Osteocyte (in vitro differentiated cells): ENCODE measurements at regions not wholly inside any gene's neighbourhood (a gene's known extent, or its start where the extent isn't known, plus 50 kb on each side); places are given as distances from the start of the nearest gene placed in this dataset.
A peak's percentile ranks its signal among the peaks of the same experiment; 100 is the strongest.
"Not testable (repeated sequence)": the region's sequence is repeated elsewhere in the genome, so short reads cannot be mapped to it uniquely, and the experiment has no call there.

Experiments used
- DNase-seq: peaks from one replicate; pipeline ENCODE4 v3.0.0; 2021; ENCODE audit warnings: mixed read lengths; ENCODE audit not compliant: unreplicated experiment; ENCODE audit errors: extremely low spot score
- H3K27ac Mint-ChIP-seq: one replicate; pipeline ENCODE4 v1.8.0; 2021; ENCODE audit warnings: mild to moderate bottlenecking, mixed read lengths; ENCODE audit not compliant: unreplicated experiment
- H3K27me3 Mint-ChIP-seq: one replicate; pipeline ENCODE4 v1.8.0; 2021; ENCODE audit warnings: mixed read lengths; ENCODE audit not compliant: unreplicated experiment
- H3K36me3 Mint-ChIP-seq: one replicate; pipeline ENCODE4 v1.8.0; 2021; ENCODE audit warnings: mixed read lengths; ENCODE audit not compliant: unreplicated experiment
- H3K4me1 Mint-ChIP-seq: one replicate; pipeline ENCODE4 v1.8.0; 2021; ENCODE audit warnings: mixed read lengths; ENCODE audit not compliant: unreplicated experiment
- H3K4me3 Mint-ChIP-seq: one replicate; pipeline ENCODE4 v1.8.0; 2021; ENCODE audit warnings: mild to moderate bottlenecking, moderate library complexity, mixed read lengths; ENCODE audit not compliant: unreplicated experiment
- H3K9me3 Mint-ChIP-seq: one replicate; pipeline ENCODE4 v1.8.0; 2021; ENCODE audit warnings: mixed read lengths; ENCODE audit not compliant: unreplicated experiment
- CTCF ChIP-seq: fragments of 200-600 bp; sonication (generic); IDR thresholded peaks from 2 replicates; pipeline ENCODE4 v1.5.0; 2021; ENCODE audit warnings: antibody characterized with exemption, mild to moderate bottlenecking, moderate library complexity

- DNase-seq, result peak; percentile 5
- not testable (repeated sequence) for H3K27ac Mint-ChIP-seq, H3K9me3 Mint-ChIP-seq, H3K36me3 Mint-ChIP-seq, H3K4me1 Mint-ChIP-seq, H3K4me3 Mint-ChIP-seq
- H3K27me3 Mint-ChIP-seq, result peaks cover 43% of the 10 kb centered on the region
Measured at GRCh38 chr6:26749126-26749758, 89.7 kb upstream of the ZNF322 start.

GRCh38 chr6:26749759-26750126 is 90.2 kb upstream of the ZNF322 start:
- H3K9me3 Mint-ChIP-seq, DNase-seq, H3K27ac Mint-ChIP-seq, H3K4me1 Mint-ChIP-seq, H3K4me3 Mint-ChIP-seq, H3K36me3 Mint-ChIP-seq: not testable (repeated sequence)
- H3K27me3 Mint-ChIP-seq, result peaks cover 43% of the 10 kb centered on the region

- Mint-ChIP-seq H3K27me3 (peaks cover 35% of the 10 kb centered on the region), H3K27ac (no peak overlapping the region), H3K4me3 (no peak overlapping the region), H3K9me3 (no peaks in the 10 kb centered on the region), H3K36me3 (no peaks in the 10 kb centered on the region), H3K4me1 (peaks cover 15% of the 10 kb centered on the region)
- TF ChIP-seq CTCF, result no peak
- DNase-seq, result peak; percentile 17
Measured at GRCh38 chr6:26754212-26754611, 94.7 kb upstream of the ZNF322 start.

- H3K4me3 Mint-ChIP-seq, result peak overlapping the region; percentile 47
- not testable (repeated sequence) for H3K36me3 Mint-ChIP-seq, H3K27ac Mint-ChIP-seq, H3K9me3 Mint-ChIP-seq
- peaks cover 15% of the 10 kb centered on the region for H3K4me1 Mint-ChIP-seq
- peaks cover 29% of the 10 kb centered on the region for H3K27me3 Mint-ChIP-seq
- DNase-seq, result peak; percentile 10
Measured at GRCh38 chr6:26754801-26755200, 95.3 kb upstream of the ZNF322 start.

GRCh38 chr6:26756067-26756805 is 96.7 kb upstream of the ZNF322 start:
- H3K36me3 Mint-ChIP-seq, H3K27ac Mint-ChIP-seq, H3K9me3 Mint-ChIP-seq: not testable (repeated sequence)
- Mint-ChIP-seq H3K27me3 (peaks cover 25% of the 10 kb centered on the region), H3K4me1 (peaks cover 15% of the 10 kb centered on the region), H3K4me3 (peak overlapping the region; percentile 47)
- DNase-seq, result peak; percentile 4

GRCh38 chr6:26766203-26766902 is 106.8 kb upstream of the ZNF322 start:
- not testable (repeated sequence) for DNase-seq, H3K9me3 Mint-ChIP-seq, H3K4me1 Mint-ChIP-seq, H3K4me3 Mint-ChIP-seq, H3K27me3 Mint-ChIP-seq, H3K36me3 Mint-ChIP-seq, H3K27ac Mint-ChIP-seq

- H3K9me3 Mint-ChIP-seq, H3K4me1 Mint-ChIP-seq, H3K27me3 Mint-ChIP-seq, H3K4me3 Mint-ChIP-seq, H3K36me3 Mint-ChIP-seq, DNase-seq, H3K27ac Mint-ChIP-seq: not testable (repeated sequence)
Measured at GRCh38 chr6:26770941-26771666, 111.6 kb upstream of the ZNF322 start.

GRCh38 chr6:26773414-26773813 is 113.9 kb upstream of the ZNF322 start:
- H3K4me1 Mint-ChIP-seq, H3K27ac Mint-ChIP-seq, DNase-seq, H3K27me3 Mint-ChIP-seq, H3K9me3 Mint-ChIP-seq, H3K36me3 Mint-ChIP-seq, H3K4me3 Mint-ChIP-seq: not testable (repeated sequence)

GRCh38 chr6:26780563-26780962 is 121.0 kb upstream of the ZNF322 start:
- not testable (repeated sequence) for H3K9me3 Mint-ChIP-seq

GRCh38 chr6:26795474-26796307 is 136.1 kb upstream of the ZNF322 start:
- H3K9me3 Mint-ChIP-seq, H3K4me3 Mint-ChIP-seq, H3K36me3 Mint-ChIP-seq, DNase-seq, H3K27me3 Mint-ChIP-seq, H3K4me1 Mint-ChIP-seq, H3K27ac Mint-ChIP-seq: not testable (repeated sequence)

More at GRCh38 chr6:26780563-26780962, 121.0 kb upstream of the ZNF322 start:
- not testable (repeated sequence) for DNase-seq, H3K27me3 Mint-ChIP-seq, H3K27ac Mint-ChIP-seq, H3K4me3 Mint-ChIP-seq, H3K4me1 Mint-ChIP-seq, H3K36me3 Mint-ChIP-seq
